ENCODE measurements at regions not wholly inside any gene's neighbourhood (a gene's known extent, or its start where the extent isn't known, plus 50 kb on each side); places are given as distances from the start of the nearest gene placed in this dataset.

DNA sequence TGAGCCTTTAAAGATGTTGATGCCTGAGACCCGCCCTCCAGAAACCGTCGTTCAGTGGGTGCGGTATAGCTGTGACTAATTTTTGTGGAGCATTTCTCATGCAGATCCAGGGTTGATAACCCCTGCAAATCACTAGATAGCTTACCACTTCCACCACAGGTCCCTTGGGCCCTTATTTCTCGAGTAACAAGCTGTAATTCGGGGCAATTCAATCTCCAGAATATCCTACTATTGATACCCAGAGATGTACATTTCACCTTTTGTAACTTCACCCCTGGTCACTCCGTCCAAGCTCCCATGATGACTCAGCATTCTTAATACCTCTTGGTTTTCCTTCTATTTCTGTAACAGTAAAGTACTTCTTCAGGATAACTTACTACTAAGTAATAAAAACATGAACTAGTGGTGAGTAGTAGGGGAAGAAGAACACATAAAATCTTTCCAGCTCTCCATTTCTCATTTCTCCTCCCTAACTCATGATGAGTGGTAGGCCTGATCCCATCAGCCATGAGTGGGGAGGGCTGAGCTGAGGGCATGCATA lies 71.9 kb upstream of the UBL3 start:
- peak; percentile 30 for DNase-seq

DNA sequence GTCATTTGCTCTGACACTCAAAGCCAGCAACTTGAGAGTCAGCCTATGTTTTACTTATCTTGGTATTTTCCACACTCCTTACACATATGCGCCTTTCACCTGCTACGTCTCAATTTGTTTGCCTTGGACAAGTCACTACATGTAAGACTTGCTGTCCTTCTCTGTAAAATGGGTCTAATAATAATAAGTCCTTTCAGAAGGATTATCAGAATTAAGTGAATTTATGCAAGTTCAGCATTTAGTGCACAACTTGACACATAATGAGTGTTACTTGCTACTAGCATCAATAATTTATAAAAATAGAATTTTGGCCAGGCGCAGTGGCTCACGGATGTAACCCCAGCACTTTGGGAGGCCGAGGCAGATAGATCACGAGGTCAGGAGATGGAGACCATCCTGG lies 71.1 kb upstream of the UBL3 start:
- DNase-seq, result no peak

DNA sequence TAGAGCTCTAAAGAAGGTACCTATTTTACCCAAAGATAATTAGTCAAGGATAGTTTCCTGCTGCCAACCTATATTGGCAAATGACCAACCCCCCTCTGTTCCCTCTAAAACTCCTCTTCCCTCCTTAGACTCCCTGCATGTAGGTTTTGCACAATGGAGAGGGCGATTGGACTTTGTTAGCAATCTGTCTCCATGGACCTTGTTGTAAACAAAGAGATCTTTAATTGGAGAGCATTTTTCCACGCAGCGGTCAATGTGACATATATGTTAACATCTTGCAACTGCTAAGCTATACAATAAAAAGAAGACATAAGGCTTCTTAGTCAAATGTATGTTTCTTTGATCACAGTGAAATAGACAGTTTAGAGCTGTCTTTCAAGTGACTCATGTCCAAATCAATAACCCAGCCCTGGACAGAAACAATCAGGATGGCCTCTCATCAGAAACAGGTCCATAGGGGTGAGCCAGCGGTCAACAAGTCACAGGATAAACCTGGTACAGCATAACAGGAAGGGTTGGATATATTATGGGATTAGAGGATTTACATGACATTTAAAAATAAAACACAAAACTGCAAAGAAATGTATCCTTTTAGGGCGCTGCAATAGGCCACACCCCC lies 69.7 kb upstream of the UBL3 start:
- DNase-seq, result no peak

DNA sequence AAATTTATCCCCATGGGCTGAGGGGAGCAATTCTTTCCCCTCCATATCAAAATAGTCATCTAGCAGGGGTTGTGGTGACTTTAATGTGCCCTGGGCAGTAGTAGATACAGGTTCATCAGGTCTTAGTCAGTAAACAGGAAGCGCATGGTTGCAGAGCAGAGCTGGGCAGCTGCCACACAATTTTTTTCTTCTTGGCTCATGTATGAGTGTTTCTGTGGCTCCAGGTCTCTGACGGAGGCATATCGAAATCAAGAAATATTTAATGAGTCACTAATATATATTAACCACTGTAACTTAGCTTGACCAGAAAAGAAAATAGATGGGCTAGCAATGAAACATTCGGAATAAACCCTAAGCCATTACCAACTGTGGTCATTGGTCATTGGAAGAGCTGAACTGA lies 68.4 kb upstream of the UBL3 start:
- DNase-seq, result peak; percentile 77

DNA sequence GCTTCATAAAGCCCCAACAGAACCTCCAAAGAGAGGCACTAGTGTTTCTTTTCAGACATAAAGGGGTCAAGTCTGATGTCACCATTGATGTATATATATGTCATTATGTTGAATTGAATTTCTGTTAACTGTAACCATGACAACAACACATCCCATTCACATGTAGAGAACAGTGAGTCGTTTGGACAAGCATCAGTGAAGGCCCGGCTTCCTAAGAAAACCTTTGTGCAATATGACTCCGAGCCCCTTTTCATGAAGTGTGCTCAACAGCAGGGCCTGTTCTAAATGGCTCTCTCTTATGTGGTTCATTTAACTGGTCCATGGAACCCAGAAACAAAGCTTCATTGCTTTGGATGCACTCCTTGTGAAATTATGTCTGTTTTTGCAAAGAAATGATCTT lies 67.2 kb upstream of the UBL3 start:
- peak; percentile 48 for DNase-seq

DNA sequence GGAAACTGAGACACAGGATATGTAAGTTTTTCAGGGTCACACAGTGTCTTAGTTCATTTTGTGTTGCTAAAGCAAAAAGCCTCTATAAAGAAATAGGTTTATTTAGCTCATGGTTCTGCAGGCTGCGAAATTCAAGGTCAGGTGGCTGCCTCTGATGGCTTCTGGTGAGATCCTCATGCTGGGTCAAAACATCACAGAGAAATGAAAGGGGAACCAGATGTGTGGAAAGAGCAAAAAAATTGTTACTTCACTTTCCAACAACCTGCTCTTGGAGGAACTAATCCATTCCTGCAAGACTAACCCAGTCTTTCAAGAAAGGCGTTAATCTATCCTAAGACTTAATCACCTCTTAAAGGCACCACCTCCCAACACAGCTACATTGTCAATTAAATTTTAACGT lies 64.2 kb upstream of the UBL3 start:
- DNase-seq, result no peak

DNA sequence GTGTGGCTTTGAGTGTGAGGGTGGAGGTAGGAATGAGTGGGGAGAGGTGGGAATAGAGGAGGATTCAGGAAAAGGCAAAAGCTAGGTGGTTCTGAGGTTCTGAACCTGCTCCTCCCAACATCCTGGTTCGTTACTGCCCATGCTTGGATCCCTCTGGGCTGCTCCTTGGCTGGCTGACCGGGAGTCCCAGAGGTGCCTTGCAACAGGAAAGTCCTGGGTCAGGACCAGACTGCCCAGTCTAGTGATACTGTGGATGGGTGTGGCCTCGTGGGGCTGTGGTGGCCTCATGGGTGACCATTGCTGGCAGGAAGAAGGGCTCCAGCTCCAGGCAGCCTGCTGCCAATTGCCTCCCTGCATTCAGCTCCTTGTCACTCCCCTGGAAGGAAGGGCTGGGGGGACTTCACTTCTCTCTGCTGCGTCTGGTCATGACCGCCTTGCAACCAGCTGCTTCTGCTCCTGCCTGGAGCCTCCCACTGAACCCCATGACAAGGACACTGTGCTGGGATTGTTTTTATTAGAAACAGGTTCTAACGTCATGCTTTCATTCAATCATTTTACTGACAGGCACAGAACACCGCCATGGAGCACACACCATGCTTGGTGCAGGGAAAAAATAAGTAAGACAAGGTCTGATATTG lies 61.5 kb upstream of the UBL3 start:
- no peak for DNase-seq

DNA sequence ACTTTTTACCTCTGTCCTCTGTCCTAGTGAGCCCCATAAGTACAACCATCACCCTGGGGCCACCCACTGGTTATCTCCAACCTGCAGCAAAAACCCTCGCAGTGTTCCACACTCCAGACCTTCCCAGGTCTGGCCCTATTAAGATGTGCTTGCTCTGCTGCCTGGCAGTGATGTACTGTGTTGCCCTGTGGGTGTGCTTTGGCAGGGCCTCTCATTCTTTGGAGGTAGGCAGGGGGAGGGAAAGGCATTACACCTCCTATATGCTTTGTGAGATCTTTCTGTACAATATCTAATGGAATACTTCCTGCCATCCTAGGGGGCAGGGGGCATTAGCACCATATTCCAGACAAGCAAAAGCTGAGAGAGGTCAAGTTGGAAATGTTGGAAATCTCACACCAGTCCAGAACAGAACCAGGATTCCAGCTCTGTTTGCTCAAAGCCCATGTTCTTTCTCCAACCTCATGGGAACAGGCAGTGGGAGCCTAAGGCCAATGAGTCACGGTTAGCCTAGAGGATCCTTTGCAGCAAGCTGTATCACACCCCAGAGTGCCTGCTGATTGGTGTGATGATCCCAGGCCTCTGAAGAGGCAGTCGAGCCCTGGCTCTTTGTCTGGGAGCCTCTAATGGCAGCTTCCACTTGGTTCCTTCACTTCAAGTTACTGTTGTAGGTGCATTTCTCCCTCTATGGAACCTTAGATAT lies 59.7 kb upstream of the UBL3 start:
- no peak for DNase-seq

DNA sequence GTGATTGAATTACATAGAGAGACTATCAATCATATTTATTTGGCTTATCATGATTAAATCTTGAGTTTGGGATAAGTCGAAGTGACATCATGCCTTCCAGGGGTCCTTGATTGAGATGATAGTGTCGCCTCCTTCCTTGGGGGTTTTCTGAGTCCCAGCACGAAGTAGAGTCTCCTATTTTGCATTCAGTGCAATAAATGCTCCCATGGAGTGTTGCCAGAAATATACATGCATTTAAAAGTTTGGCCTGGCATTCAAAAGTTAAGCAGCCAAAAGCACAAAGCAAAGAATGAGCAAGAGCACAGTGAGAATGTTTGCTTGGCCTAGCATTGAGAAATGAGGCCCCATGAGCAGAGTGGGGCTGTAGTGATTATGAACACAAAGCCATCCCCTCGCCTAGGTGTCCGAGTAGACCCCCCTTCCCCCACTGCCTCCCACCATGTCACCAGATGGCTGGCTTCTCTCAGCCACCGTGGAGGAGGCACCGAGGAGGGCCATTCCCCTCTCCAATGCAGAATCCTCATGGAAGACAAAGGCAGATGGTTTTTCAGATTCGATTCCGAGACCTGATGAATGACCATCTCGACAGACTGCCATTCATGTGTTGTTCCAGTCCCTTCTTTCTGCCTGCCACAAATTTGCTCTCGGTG lies 58.8 kb upstream of the UBL3 start:
- DNase-seq, result no peak

DNA sequence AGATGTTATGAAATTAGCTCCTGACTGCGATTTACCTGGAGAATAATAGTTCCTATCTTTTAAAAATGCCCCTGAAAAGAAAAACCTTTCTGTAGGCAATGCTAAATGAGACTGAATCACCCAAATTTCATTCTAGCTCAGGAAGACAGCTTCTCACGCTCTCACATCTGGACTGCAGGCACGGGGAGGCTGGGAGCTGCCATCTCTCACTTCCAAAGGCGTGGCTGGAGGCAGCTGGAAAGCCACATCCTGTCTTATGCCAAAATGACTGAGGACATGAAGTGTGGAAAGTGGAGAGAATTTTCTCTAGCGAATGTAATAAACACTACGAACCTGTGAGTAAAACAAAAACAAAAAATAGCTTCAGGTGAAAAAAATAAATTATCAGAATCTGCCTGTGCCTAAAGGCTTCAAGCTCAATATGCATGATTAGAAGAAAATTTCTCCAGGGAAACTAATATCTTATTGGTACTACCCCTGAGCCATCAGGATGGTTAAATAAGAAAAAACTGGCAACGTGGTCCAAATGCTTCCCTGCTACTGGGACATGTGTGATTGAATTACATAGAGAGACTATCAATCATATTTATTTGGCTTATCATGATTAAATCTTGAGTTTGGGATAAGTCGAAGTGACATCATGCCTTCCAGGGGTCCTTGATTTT lies 58.1 kb upstream of the UBL3 start:
- DNase-seq, result no peak

DNA sequence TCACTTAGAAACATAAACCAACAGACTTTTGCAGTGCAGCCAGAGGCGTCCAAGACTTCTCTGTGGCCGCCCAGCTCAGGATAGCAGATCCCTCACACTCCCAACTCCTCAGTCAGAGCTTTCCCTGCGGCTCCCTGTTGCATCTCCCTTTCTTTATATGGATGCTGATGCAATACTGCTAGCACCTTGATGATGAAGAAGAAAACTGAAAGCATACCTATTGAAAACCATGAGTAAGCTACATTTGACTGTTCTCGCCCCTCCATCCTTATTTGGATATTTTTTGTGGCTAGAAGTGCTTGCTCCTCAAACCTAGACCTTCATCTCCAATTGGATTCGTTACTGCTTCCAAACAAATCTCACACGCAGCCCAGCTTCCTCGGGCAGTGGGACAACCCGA lies 57.3 kb upstream of the UBL3 start:
- DNase-seq, result no peak

DNA sequence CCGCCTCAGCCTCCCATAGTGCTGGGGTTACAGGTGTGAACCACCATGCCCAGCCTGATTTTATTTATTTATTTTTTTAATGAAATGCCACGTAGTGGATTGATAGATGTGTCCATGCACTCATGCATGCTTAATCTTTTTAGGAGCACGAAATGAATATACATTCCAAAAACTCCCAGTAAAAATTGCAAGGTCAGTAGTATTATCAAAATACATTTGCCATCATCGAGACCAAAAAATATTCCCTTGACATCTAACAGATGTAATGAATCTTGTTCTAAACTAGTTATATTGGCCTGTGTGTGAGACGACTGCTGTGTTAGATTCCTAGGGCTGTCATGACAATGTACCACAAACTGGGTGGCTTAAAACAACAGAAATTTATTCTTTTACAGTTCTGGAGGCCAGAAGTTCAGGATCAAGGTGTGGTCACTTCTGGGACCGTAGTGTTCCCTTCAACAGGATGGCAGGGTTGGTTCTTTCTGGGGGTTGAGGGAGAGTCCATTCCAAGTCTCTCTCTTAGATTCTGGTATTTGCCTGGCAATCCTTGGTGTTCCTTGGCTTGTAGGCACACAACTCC lies 56.1 kb upstream of the UBL3 start:
- DNase-seq, result no peak

DNA sequence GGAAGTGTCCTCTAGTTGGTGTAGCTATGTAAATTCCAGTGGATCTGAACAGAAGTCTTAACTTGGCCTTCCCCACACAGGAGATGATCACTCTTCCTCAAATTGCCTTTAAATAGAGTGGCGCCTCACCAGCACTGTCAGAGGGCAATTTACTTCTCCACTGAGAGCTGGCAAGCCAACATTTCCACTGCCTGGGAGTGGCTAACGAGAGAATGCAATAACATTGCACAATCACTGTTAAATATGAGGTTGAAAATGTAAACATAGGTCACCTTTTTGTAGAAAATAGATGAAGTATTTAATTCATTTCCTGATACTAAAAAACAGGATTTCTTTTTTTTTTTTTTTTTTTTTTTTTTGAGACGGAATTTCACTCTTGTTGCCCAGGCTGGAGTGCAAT lies 55.4 kb upstream of the UBL3 start:
- peak; percentile 15 for DNase-seq

DNA sequence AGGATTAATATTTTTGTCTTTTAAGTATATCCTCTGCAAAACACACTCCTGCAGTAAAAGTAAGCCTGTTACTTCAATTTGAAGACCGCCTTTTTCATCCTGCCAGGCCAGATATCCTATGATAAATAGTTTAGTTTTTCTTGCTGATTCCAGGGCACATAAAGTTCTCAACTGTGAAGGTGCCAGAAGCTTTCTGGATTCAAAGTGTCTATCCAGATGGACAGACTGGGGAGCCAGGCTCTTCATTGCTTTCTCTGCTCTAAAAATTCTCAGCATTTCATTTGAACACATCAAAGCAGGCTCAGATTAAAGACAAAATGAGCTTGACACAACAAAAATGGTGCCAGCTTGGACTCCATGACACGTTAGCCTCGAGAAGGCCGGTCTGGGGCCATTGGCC lies 53.6 kb upstream of the UBL3 start:
- DNase-seq, result no peak

DNA sequence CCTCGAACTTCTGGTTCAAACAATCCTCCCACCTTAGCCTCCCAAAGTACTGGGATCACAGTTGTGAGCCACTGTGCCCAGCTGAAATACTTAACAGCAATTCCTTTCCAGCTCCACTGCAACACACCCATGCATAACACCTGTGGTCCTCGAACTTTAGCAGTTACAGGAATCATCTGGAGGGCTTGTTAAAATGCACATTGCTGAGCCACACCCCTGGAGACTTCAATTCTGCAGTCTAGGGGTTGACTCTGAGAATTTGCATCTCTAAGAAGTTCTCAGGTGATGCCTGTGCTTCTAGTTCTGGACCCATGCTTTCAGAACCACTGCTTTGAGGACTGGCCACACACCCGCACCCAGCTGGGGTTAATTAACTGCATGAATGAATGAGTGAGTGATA lies 53.1 kb upstream of the UBL3 start:
- DNase-seq, result no peak

DNA sequence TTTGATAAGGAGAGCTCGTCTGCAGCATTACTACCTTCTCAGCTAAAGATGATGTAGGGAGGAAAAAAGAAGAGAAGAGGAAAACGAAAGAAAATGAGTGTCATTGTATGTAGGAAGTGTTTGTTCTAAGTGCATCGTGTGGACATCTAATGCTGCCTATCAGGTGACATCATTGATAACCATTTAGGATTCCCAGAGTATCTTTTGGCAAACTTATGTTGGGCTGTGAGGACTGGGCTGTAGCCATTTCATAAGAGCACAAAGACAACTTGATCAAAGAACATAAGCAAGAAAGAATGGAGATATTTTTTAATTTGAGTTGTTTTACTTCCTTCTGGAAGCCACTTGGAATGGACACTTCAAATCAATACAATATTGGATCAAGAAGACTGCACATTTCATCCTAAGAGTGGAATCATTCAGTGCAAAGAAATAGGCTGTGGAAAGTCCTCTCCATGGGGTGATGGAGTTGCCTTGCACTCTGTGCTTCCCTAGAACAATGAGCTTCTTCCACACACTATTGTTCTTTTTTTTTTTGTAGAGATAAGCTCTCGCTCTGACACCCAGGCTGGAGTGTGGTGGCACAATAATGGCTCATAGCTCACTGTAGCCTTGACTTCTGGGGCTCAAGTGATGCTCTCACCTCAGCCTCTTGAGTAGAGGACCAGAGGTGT lies 52.4 kb upstream of the UBL3 start:
- DNase-seq, result peak; percentile 46

DNA sequence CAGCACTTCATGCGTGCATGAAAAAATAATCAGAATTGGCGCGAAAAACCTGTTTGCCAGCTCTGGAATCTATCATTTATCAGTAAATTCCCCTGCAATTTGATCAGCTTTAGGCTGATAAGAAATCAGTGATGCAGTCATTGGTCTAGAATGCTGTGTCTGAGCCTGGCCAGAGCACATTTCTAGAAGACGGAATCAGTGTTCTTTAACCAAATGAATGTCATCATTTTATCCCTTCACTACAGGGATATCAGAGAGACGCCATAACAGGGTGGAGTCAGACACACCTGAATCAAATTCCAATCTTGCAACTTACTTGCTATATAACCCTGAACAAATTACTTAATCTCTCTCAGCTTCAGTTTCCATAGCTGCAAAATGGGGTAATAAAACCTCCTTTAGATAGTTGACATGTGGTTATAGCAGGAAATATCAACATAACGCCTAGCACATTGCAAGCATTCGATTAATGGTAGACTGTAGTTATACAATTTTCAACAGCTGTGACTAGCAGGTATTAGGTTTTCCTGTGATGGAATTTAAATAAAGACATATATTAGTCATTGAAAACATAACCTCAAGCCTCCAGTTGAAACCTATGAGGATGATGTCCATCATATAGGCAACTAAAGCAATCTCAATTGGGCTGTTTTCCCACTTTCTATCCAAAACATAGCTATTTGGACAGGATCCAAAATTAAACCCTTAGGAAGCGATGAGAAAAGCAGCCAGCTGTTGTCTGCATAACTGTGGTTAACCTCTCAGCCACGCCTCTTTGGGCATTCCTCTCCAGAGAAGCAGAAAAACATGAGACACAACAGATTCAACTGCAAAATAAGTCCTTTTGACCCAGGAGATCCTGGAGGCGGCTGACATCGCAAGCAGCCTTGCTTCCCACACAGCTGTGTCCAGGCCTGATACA lies 51.6 kb upstream of the UBL3 start:
- DNase-seq, result peak; percentile 78

Data from DMS53 (cell line).